ENCODE measurements at regions not wholly inside any gene's neighbourhood (a gene's known extent, or its start where the extent isn't known, plus 50 kb on each side); places are given as distances from the start of the nearest gene placed in this dataset.

- Histone ChIP-seq H3K27ac (ENCODE audit: low read depth in 1 of 2, low read length in 2 of 2) (no peak overlapping the region), H3K27me3 (ENCODE audit: control insufficient read depth in 1 of 2, insufficient read depth in 2 of 2, low read length in 2 of 2) (peaks cover 4% of the 10 kb centered on the region in 2 experiments), H3K36me3 (ENCODE audit: insufficient read depth, low read length) (no peaks in the 10 kb centered on the region), H3K4me3 (ENCODE audit: low read length) (no peak overlapping the region), H3K4me1 (ENCODE audit: insufficient read depth, low read length) (no peaks in the 10 kb centered on the region), H3K9me3 (ENCODE audit: control insufficient read depth in 1 of 2, insufficient read depth in 1 of 2, low read length in 2 of 2) (no peaks in the 10 kb centered on the region)
- H3K36me3 Mint-ChIP-seq (ENCODE audit: low read depth) = no peaks in the 10 kb centered on the region
- no peak for ATAC-seq (ENCODE audit: poor library complexity)
- ChIA-PET CTCF (no interaction called here), POLR2A (no interaction called here)
- H3K4me3 Mint-ChIP-seq = no peak overlapping the region
- TF ChIP-seq, protein P1, sequence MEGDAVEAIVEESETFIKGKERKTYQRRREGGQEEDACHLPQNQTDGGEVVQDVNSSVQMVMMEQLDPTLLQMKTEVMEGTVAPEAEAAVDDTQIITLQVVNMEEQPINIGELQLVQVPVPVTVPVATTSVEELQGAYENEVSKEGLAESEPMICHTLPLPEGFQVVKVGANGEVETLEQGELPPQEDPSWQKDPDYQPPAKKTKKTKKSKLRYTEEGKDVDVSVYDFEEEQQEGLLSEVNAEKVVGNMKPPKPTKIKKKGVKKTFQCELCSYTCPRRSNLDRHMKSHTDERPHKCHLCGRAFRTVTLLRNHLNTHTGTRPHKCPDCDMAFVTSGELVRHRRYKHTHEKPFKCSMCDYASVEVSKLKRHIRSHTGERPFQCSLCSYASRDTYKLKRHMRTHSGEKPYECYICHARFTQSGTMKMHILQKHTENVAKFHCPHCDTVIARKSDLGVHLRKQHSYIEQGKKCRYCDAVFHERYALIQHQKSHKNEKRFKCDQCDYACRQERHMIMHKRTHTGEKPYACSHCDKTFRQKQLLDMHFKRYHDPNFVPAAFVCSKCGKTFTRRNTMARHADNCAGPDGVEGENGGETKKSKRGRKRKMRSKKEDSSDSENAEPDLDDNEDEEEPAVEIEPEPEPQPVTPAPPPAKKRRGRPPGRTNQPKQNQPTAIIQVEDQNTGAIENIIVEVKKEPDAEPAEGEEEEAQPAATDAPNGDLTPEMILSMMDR (IDR thresholded peaks at IDR 0.05) = no peak
- H3K27ac Mint-ChIP-seq = no peak overlapping the region
- intact Hi-C loops (cut with DNase I, micrococcal nuclease) = no loop called here
- H3K9me3 Mint-ChIP-seq = no peaks in the 10 kb centered on the region
- H3K27me3 Mint-ChIP-seq = peaks cover 12% of the 10 kb centered on the region
- H3K4me1 Mint-ChIP-seq (ENCODE audit: low read depth) = no peaks in the 10 kb centered on the region
- no peak for DNase-seq
Observed at GRCh38 chr9:71594541-71594940, 173.8 kb downstream of the CEMIP2 start.

DNA sequence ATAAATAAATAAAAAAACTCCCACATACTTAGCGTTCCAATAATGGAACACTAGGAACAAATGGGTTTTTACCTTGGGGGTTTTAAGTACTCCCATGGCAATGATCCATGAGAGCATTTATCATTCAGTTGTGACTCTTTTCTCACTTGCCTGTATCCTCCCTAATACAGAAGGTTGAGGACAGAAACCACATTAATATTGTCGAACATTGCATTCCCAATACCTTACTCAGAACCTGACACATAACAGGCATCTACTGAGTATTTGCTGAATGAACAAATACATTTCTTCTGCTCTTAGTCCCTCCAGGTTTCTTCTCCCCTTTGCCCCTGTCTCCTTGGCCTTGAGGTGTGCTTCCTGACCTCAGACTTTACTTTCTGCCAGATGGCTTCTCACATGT lies 175.9 kb downstream of the CEMIP2 start:
- Histone ChIP-seq H3K4me3 (ENCODE audit: low read length) (no peak overlapping the region), H3K27ac (ENCODE audit: low read depth in 1 of 2, low read length in 2 of 2) (no peak overlapping the region), H3K4me1 (ENCODE audit: insufficient read depth, low read length) (no peaks in the 10 kb centered on the region), H3K27me3 (ENCODE audit: control insufficient read depth in 1 of 2, insufficient read depth in 2 of 2, low read length in 2 of 2) (peaks cover 4% of the 10 kb centered on the region in 2 experiments), H3K36me3 (ENCODE audit: insufficient read depth, low read length) (no peaks in the 10 kb centered on the region), H3K9me3 (ENCODE audit: control insufficient read depth in 1 of 2, insufficient read depth in 1 of 2, low read length in 2 of 2) (no peaks in the 10 kb centered on the region)
- no peak for ATAC-seq (ENCODE audit: poor library complexity)
- ChIA-PET POLR2A (no interaction called here), CTCF (no interaction called here)
- H3K27ac Mint-ChIP-seq = no peak overlapping the region
- no peaks in the 10 kb centered on the region for H3K36me3 Mint-ChIP-seq (ENCODE audit: low read depth)
- H3K4me1 Mint-ChIP-seq (ENCODE audit: low read depth) = no peaks in the 10 kb centered on the region
- peaks cover 12% of the 10 kb centered on the region for H3K27me3 Mint-ChIP-seq
- TF ChIP-seq, protein P1 (IDR thresholded peaks at IDR 0.05) = no peak
- intact Hi-C loops (cut with DNase I, micrococcal nuclease) = no loop called here
- no peaks in the 10 kb centered on the region for H3K9me3 Mint-ChIP-seq
- H3K4me3 Mint-ChIP-seq = no peak overlapping the region
- no peak for DNase-seq

GRCh38 chr9:71590362-71590761 lies 178.0 kb downstream of the CEMIP2 start:
- CTCF ChIA-PET = no interaction called here
- TF ChIP-seq, protein P1 (IDR thresholded peaks at IDR 0.05) = no peak
- POLR2A ChIA-PET = no interaction called here
- Histone ChIP-seq H3K36me3 (ENCODE audit: insufficient read depth, low read length) (no peaks in the 10 kb centered on the region), H3K27me3 (ENCODE audit: control insufficient read depth in 1 of 2, insufficient read depth in 2 of 2, low read length in 2 of 2) (peaks cover 4% of the 10 kb centered on the region in 2 experiments), H3K9me3 (ENCODE audit: control insufficient read depth in 1 of 2, insufficient read depth in 1 of 2, low read length in 2 of 2) (no peaks in the 10 kb centered on the region), H3K27ac (ENCODE audit: low read depth in 1 of 2, low read length in 2 of 2) (no peak overlapping the region), H3K4me3 (ENCODE audit: low read length) (no peak overlapping the region), H3K4me1 (ENCODE audit: insufficient read depth, low read length) (no peaks in the 10 kb centered on the region)
- intact Hi-C loops (cut with DNase I, micrococcal nuclease) = no loop called here
- H3K27me3 Mint-ChIP-seq = peaks cover 12% of the 10 kb centered on the region
- ATAC-seq (ENCODE audit: poor library complexity) (no peak), DNase-seq (no peak)
- H3K4me3 Mint-ChIP-seq = no peak overlapping the region
- no peaks in the 10 kb centered on the region for H3K9me3 Mint-ChIP-seq
- no peaks in the 10 kb centered on the region for H3K4me1 Mint-ChIP-seq (ENCODE audit: low read depth)
- H3K36me3 Mint-ChIP-seq (ENCODE audit: low read depth) = no peaks in the 10 kb centered on the region
- H3K27ac Mint-ChIP-seq = no peak overlapping the region

Data from CD4-positive, alpha-beta T cell (primary cell).